NT2/D1 (cell line): ENCODE measurements at regions not wholly inside any gene's neighbourhood (a gene's known extent, or its start where the extent isn't known, plus 50 kb on each side); places are given as distances from the start of the nearest gene placed in this dataset.

ENCODE experiments used
- YY1 ChIP-seq: IDR thresholded peaks from 2 replicates; pipeline ENCODE4 v1.6.1; 2011; ENCODE audit not compliant: insufficient read length, insufficient read depth
- ZNF274 ChIP-seq: IDR thresholded peaks from 2 replicates; pipeline ENCODE4 v1.6.1; 2011; ENCODE audit warnings: mild to moderate bottlenecking, low read depth, low read length

- TF ChIP-seq YY1 = no peak
- no peak for TF ChIP-seq ZNF274
These were observed 102.5 kb upstream of the TNC start for GRCh38 chr9:115220319-115221005.
